ENCODE measurements at regions not wholly inside any gene's neighbourhood (a gene's known extent, or its start where the extent isn't known, plus 50 kb on each side); places are given as distances from the start of the nearest gene placed in this dataset.

DNA sequence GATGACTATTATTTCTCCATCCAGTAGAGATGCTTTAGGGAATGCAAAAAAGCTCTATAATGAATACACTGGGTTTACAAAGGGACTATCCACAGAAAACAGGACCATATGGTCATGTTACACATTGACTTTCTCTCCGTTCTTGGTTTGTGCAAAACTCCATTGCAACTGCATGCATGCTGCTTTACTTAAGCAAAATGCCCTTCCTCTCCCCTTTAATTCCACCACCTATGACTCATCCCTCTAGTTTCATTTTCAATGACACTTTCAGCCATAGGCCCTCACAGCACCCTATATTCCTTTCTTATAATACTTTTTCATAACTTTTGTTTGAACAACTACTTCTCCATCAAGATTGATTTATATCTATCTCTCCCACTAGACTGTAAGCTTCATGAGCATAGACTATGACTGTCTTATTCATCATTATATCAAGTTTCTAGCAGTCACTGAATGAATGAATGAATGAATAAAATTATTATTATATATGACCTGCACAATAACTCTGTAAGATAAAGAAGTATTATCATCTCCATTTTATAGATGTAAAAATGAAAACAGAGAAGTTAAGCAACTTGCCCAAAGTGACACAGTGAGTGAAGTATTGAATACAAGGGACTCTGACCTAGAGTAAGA, 248.9 kb downstream of the PLPP3 start:
- Histone ChIP-seq H3K9me3 (ENCODE audit: low read depth, low read length) (no peaks in the 10 kb centered on the region), H3K9ac (ENCODE audit: insufficient read length) (no peak overlapping the region), H3K27ac (no peak overlapping the region), H3K36me3 (ENCODE audit: insufficient read depth, low read length) (no peaks in the 10 kb centered on the region), H3K4me3 (no peak overlapping the region)
- no peak for DNase-seq (ENCODE audit: low read depth, low spot score)
- TF ChIP-seq EZH2 (IDR thresholded peaks at IDR 0.05) (no peak), FOXP2 (optimal IDR thresholded peaks at IDR 0.05; ENCODE audit: control extremely low read depth, extremely low read length, insufficient read depth) (no peak), POLR2AphosphoS5 (IDR thresholded peaks at IDR 0.05; ENCODE audit: borderline replicate concordance, low read depth, low read length) (no peak)

DNA sequence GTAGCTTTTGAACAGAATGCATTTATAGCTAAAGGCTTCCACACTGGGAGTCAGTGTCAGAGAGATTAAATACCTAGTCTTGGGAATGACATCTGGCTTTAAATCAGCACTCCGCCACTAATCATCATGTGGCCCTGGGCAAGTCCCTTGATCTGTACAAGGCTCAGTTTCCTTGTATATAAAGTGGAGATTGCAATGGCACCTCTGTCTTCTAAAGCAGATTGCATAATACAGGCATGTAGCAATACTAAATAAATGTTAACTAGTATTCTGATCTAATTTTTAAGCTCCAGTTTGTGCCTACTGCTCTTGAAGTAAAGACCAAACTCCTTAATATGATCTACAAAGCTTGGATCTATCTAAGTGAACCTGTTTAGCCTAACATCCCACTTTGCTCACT, 249.4 kb downstream of the PLPP3 start:
- Histone ChIP-seq H3K4me3 (no peak overlapping the region), H3K27ac (no peak overlapping the region), H3K9me3 (ENCODE audit: low read depth, low read length) (no peaks in the 10 kb centered on the region), H3K9ac (ENCODE audit: insufficient read length) (no peak overlapping the region), H3K36me3 (ENCODE audit: insufficient read depth, low read length) (no peaks in the 10 kb centered on the region)
- DNase-seq (ENCODE audit: low read depth, low spot score), result no peak
- no peak for TF ChIP-seq FOXP2 (optimal IDR thresholded peaks at IDR 0.05; ENCODE audit: control extremely low read depth, extremely low read length, insufficient read depth)
- no peak for TF ChIP-seq EZH2 (IDR thresholded peaks at IDR 0.05)
- no peak for TF ChIP-seq POLR2AphosphoS5 (IDR thresholded peaks at IDR 0.05; ENCODE audit: borderline replicate concordance, low read depth, low read length)

DNA sequence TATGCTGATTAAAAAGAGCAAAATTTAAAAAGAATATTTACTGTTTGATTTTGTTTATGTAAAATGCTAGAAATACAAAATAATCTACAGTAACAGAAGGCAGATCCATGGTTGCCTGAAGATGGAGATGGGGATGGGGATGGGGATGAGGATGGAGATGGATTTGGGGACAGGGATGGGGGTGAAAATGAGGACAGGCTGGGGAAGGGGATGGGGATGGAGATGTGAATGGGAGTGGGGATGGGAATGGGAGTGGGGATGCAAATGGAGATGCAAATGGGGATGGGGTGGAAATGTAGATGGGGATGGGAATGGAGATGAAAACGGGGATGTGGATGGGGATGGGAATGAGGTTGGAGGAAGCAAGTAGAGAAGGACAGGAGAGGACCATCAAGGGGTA, 252.2 kb downstream of the PLPP3 start:
- H3K4me3 ChIP-seq, result no peak overlapping the region
- no peaks in the 10 kb centered on the region for H3K36me3 ChIP-seq (ENCODE audit: insufficient read depth, low read length)
- DNase-seq (ENCODE audit: low read depth, low spot score), result no peak
- H3K9me3 ChIP-seq (ENCODE audit: low read depth, low read length), result no peaks in the 10 kb centered on the region
- TF ChIP-seq POLR2AphosphoS5 (IDR thresholded peaks at IDR 0.05; ENCODE audit: borderline replicate concordance, low read depth, low read length), result no peak
- no peak for TF ChIP-seq FOXP2 (optimal IDR thresholded peaks at IDR 0.05; ENCODE audit: control extremely low read depth, extremely low read length, insufficient read depth)
- no peak for TF ChIP-seq EZH2 (IDR thresholded peaks at IDR 0.05)
- no peak overlapping the region for H3K27ac ChIP-seq
- no peak overlapping the region for H3K9ac ChIP-seq (ENCODE audit: insufficient read length)

DNA sequence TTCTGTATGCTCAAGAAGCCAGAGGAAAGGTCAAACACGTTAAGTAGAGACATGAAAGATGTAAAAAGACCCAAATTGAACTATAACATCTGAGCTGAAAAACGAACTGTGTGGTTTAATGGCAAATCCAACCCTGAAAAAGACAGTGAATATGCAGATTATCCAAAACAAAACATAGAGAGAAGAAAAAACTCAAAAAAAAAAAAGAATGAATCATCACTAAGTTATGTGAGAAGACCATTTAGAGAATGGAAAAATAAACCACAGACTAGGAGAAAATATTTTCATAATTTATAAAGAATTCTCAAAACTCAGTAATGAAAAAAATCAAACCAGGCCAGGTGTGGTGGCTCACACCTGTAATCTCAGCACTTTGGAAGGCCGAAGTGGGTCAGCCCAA, 253.3 kb downstream of the PLPP3 start:
- no peaks in the 10 kb centered on the region for H3K9me3 ChIP-seq (ENCODE audit: low read depth, low read length)

DNA sequence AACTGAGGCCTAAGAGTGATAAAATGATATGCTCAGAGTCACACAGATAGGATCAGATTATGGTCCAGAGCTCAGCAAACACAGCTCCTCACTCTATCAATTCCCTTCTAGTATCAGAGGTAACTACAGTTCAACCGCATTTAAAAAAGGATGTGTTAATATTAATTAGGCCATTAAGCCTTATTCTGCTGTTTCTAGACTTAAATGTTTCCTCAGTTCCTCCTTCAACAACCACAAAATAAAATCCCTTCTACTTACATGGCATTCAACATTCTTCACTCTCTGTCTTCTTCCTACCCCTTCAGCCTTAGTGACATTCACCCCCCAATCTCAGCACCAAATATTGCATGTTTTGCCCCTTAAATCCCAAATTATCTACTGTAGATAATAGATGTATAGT, 254.9 kb downstream of the PLPP3 start:
- no peak for TF ChIP-seq FOXP2 (optimal IDR thresholded peaks at IDR 0.05; ENCODE audit: control extremely low read depth, extremely low read length, insufficient read depth)
- no peak for TF ChIP-seq EZH2 (IDR thresholded peaks at IDR 0.05)
- no peak for TF ChIP-seq POLR2AphosphoS5 (IDR thresholded peaks at IDR 0.05; ENCODE audit: borderline replicate concordance, low read depth, low read length)
- Histone ChIP-seq H3K4me3 (no peak overlapping the region), H3K27ac (no peak overlapping the region), H3K9ac (ENCODE audit: insufficient read length) (no peak overlapping the region), H3K36me3 (ENCODE audit: insufficient read depth, low read length) (no peaks in the 10 kb centered on the region), H3K9me3 (ENCODE audit: low read depth, low read length) (no peaks in the 10 kb centered on the region)
- DNase-seq (ENCODE audit: low read depth, low spot score), result no peak

More for the DNA sequence above, 253.3 kb downstream of the PLPP3 start:
- Histone ChIP-seq H3K4me3 (no peak overlapping the region), H3K9ac (ENCODE audit: insufficient read length) (no peak overlapping the region), H3K36me3 (ENCODE audit: insufficient read depth, low read length) (no peaks in the 10 kb centered on the region), H3K27ac (no peak overlapping the region)
- no peak for TF ChIP-seq POLR2AphosphoS5 (IDR thresholded peaks at IDR 0.05; ENCODE audit: borderline replicate concordance, low read depth, low read length)
- TF ChIP-seq EZH2 (IDR thresholded peaks at IDR 0.05), result no peak
- no peak for TF ChIP-seq FOXP2 (optimal IDR thresholded peaks at IDR 0.05; ENCODE audit: control extremely low read depth, extremely low read length, insufficient read depth)
- DNase-seq (ENCODE audit: low read depth, low spot score), result no peak

DNA sequence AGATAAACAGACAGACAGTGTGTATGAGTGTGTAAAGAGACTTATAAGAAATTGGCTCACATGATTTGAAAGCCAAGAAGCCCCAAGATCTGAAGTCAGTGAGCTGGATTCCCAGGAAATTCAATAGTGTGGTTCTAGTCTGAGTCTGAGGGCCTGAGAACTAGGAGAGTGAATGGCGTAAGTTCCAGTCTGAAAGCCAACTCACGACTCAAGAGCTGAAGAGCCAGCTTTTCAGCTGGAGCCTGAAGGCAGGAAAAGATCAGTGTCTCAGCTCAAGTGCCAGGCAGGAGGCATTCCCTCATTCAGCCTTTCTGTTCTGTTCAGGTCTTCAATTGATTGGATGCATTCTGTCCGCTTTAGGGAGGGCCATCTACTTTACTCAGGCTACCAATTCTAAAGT, 257.2 kb downstream of the PLPP3 start:
- Histone ChIP-seq H3K36me3 (ENCODE audit: insufficient read depth, low read length) (no peaks in the 10 kb centered on the region), H3K9ac (ENCODE audit: insufficient read length) (no peak overlapping the region), H3K27ac (no peak overlapping the region), H3K9me3 (ENCODE audit: low read depth, low read length) (no peaks in the 10 kb centered on the region), H3K4me3 (no peak overlapping the region)
- TF ChIP-seq POLR2AphosphoS5 (IDR thresholded peaks at IDR 0.05; ENCODE audit: borderline replicate concordance, low read depth, low read length) (no peak), EZH2 (IDR thresholded peaks at IDR 0.05) (no peak), FOXP2 (optimal IDR thresholded peaks at IDR 0.05; ENCODE audit: control extremely low read depth, extremely low read length, insufficient read depth) (no peak)
- DNase-seq (ENCODE audit: low read depth, low spot score), result no peak

DNA sequence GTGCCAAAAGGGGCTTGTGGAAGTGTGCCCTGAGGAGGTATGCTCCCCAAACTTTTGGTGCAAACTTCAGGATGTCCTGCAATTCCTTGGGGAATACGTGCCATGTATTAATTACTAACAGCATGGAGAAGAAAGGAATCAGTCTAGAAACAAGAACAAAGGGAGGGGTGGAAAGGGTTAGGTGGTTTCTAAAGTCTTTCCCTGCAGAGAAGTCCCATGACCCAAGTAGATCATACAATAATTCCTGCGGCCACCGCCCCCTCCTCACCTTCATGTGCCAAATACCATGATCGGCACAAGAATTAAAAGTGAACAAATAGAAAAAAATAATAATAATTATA, 258.2 kb downstream of the PLPP3 start:
- DNase-seq (ENCODE audit: low read depth, low spot score), result no peak
- Histone ChIP-seq H3K36me3 (ENCODE audit: insufficient read depth, low read length) (no peaks in the 10 kb centered on the region), H3K4me3 (no peak overlapping the region), H3K27ac (no peak overlapping the region), H3K9ac (ENCODE audit: insufficient read length) (no peak overlapping the region), H3K9me3 (ENCODE audit: low read depth, low read length) (no peaks in the 10 kb centered on the region)
- TF ChIP-seq POLR2AphosphoS5 (IDR thresholded peaks at IDR 0.05; ENCODE audit: borderline replicate concordance, low read depth, low read length) (no peak), EZH2 (IDR thresholded peaks at IDR 0.05) (no peak), FOXP2 (optimal IDR thresholded peaks at IDR 0.05; ENCODE audit: control extremely low read depth, extremely low read length, insufficient read depth) (no peak)

DNA sequence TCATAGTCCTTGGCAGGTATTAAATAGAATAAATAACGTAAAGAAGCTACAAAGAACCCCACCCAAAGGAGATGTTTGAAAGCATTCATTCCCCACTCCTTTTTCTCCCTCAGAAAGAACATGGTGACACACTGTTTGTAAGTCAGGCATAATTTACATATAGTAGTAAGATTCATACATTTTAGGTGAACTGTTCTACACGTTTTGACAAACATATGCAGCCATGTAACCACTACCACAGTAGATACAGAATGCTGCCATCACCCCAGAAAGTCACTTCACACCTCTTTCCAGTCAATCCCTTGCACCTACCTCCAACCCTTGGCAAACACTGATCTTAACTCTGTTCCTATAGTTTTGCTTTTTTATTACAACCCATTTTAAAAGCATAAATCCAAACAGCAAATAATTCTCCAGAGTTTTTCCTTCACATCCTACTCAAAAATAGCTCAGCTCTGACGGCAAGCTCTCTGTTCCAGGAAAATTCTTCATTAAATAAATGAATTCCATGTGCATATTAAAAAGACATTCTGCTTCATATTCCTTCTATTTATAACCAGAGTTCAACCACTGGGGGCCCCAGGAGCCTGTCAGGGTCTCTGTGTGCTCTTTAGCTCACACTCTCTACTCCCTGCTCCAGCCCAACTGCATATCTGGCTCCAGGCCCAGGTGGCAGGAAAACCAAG, 258.8 kb downstream of the PLPP3 start:
- H3K36me3 ChIP-seq (ENCODE audit: insufficient read depth, low read length), result no peaks in the 10 kb centered on the region
- H3K4me3 ChIP-seq, result no peak overlapping the region
- no peak overlapping the region for H3K27ac ChIP-seq
- no peak for DNase-seq (ENCODE audit: low read depth, low spot score)
- no peak for TF ChIP-seq FOXP2 (optimal IDR thresholded peaks at IDR 0.05; ENCODE audit: control extremely low read depth, extremely low read length, insufficient read depth)
- no peak for TF ChIP-seq EZH2 (IDR thresholded peaks at IDR 0.05)
- no peak for TF ChIP-seq POLR2AphosphoS5 (IDR thresholded peaks at IDR 0.05; ENCODE audit: borderline replicate concordance, low read depth, low read length)
- no peaks in the 10 kb centered on the region for H3K9me3 ChIP-seq (ENCODE audit: low read depth, low read length)
- no peak overlapping the region for H3K9ac ChIP-seq (ENCODE audit: insufficient read length)
